Fibroblast of lung (primary cell): ENCODE measurements at regions not wholly inside any gene's neighbourhood (a gene's known extent, or its start where the extent isn't known, plus 50 kb on each side); places are given as distances from the start of the nearest gene placed in this dataset.

Experiments
- DNase-seq, 2 donors: peaks; one replicate each; pipeline versions ENCODE4 v3.0.0 to v3.0.0-alpha.2; 2010; ENCODE audit warnings: low read depth in 2 of 2
- H2AFZ ChIP-seq: 2 replicates; pipeline ENCODE4 v1.5.1; 2012; ENCODE audit warnings: low read length, control low read depth, inconsistent platforms
- H3K27ac ChIP-seq: 2 replicates; pipeline ENCODE4 v1.5.1; 2011; ENCODE audit warnings: low read length, control low read depth; ENCODE audit not compliant: insufficient read depth
- H3K27me3 ChIP-seq: 2 replicates; pipeline ENCODE4 v1.5.1; 2011; ENCODE audit warnings: mild to moderate bottlenecking, low read length; ENCODE audit not compliant: control insufficient read depth, insufficient read depth
- H3K36me3 ChIP-seq: 2 replicates; pipeline ENCODE4 v1.5.1; 2011; ENCODE audit warnings: low read length; ENCODE audit not compliant: control insufficient read depth, insufficient read depth
- H3K4me1 ChIP-seq: 2 replicates; pipeline ENCODE4 v1.5.1; 2011; ENCODE audit warnings: low read length; ENCODE audit not compliant: control insufficient read depth, insufficient read depth; ENCODE audit errors: extremely low read depth
- H3K4me2 ChIP-seq: 2 replicates; pipeline ENCODE4 v1.5.1; 2011; ENCODE audit warnings: low read length, control low read depth; ENCODE audit not compliant: insufficient read depth; ENCODE audit errors: extremely low read depth
- H3K4me3 ChIP-seq, 4 experiments: fragments of 200-600 bp in 1 of 4; sonication (generic) in 1 of 4; replicated peaks in 1 of 4; 2 replicates each; pipeline ENCODE4 v1.5.1; 2011 to 2016; ENCODE audit warnings: low read length in 4 of 4, low read depth in 3 of 4, mild to moderate bottlenecking in 3 of 4, control low read depth in 2 of 4, inconsistent platforms in 1 of 4, mixed read lengths in 1 of 4; ENCODE audit not compliant: insufficient read depth in 1 of 4; ENCODE audit errors: control extremely low read depth in 1 of 4
- H3K79me2 ChIP-seq: 2 replicates; pipeline ENCODE4 v1.5.1; 2012; ENCODE audit warnings: mild to moderate bottlenecking, low read length, inconsistent platforms; ENCODE audit not compliant: control insufficient read depth, insufficient read depth
- H3K9ac ChIP-seq: 2 replicates; pipeline ENCODE4 v1.5.1; 2011; ENCODE audit warnings: mild to moderate bottlenecking, low read length, control low read depth; ENCODE audit not compliant: insufficient read depth
- H3K9me3 ChIP-seq: 2 replicates; pipeline ENCODE4 v1.5.1; 2012; ENCODE audit warnings: low read depth, low read length; ENCODE audit not compliant: control insufficient read depth, insufficient read depth
- H4K20me1 ChIP-seq: 2 replicates; pipeline ENCODE4 v1.5.1; 2011; ENCODE audit warnings: low read length; ENCODE audit not compliant: control insufficient read depth, insufficient read depth; ENCODE audit errors: extremely low read depth
- CTCF ChIP-seq, 2 donors: IDR thresholded peaks in 1 of 2; conservative IDR thresholded peaks in 1 of 2; 1 replicate in 1 of 2; 2 replicates in 1 of 2; pipeline ENCODE4 v1.5.1; 2011 to 2012; ENCODE audit warnings: low read length in 2 of 2, control low read depth in 1 of 2, inconsistent platforms in 1 of 2, low read depth in 1 of 2, mild to moderate bottlenecking in 1 of 2
- EZH2 ChIP-seq: IDR thresholded peaks from 2 replicates; pipeline ENCODE4 v1.5.1; 2012; ENCODE audit warnings: low read length, control low read depth, mild to moderate bottlenecking; ENCODE audit errors: missing control alignments

- H2AFZ ChIP-seq, result no peak overlapping the region
- H3K9ac ChIP-seq, result no peak overlapping the region
- no peaks in the 10 kb centered on the region for H3K9me3 ChIP-seq
- H3K79me2 ChIP-seq, result no peaks in the 10 kb centered on the region
- peak in 1 of 2 donors; percentile 23 for DNase-seq
- H3K4me3 ChIP-seq, result no peak overlapping the region
- TF ChIP-seq EZH2, result no peak
- no peak for TF ChIP-seq CTCF (conservative IDR thresholded peaks at IDR 0.05 in 1 of 2, IDR thresholded peaks at IDR 0.05 in 1 of 2; ENCODE audit: low read depth in 1 of 2, low read length in 2 of 2)
- H3K4me2 ChIP-seq, result no peak overlapping the region
- no peaks in the 10 kb centered on the region for H4K20me1 ChIP-seq
- H3K4me1 ChIP-seq, result no peaks in the 10 kb centered on the region
- no peaks in the 10 kb centered on the region for H3K27me3 ChIP-seq
- H3K27ac ChIP-seq, result no peak overlapping the region
- H3K36me3 ChIP-seq, result no peaks in the 10 kb centered on the region
These were observed 145.6 kb upstream of the TNR start for GRCh38 chr1:175888996-175889395.

- Histone ChIP-seq H3K4me3 (no peak overlapping the region), H2AFZ (no peak overlapping the region), H3K27ac (no peak overlapping the region), H3K9ac (no peak overlapping the region), H4K20me1 (no peaks in the 10 kb centered on the region), H3K36me3 (no peaks in the 10 kb centered on the region), H3K4me2 (no peak overlapping the region), H3K9me3 (no peaks in the 10 kb centered on the region), H3K79me2 (no peaks in the 10 kb centered on the region), H3K4me1 (no peaks in the 10 kb centered on the region), H3K27me3 (no peaks in the 10 kb centered on the region)
- no peak for TF ChIP-seq EZH2
- TF ChIP-seq CTCF (conservative IDR thresholded peaks at IDR 0.05 in 1 of 2, IDR thresholded peaks at IDR 0.05 in 1 of 2; ENCODE audit: low read depth in 1 of 2, low read length in 2 of 2), result peak; percentile 52 to 90
- DNase-seq, result peak; percentile 17 to 45
These were observed 144.6 kb upstream of the TNR start for GRCh38 chr1:175887981-175888428.

GRCh38 chr1:175887521-175887920, 144.1 kb upstream of the TNR start:
- H3K9me3 ChIP-seq, result no peaks in the 10 kb centered on the region
- no peak overlapping the region for H2AFZ ChIP-seq
- no peaks in the 10 kb centered on the region for H3K36me3 ChIP-seq

More at GRCh38 chr1:175887521-175887920, 144.1 kb upstream of the TNR start:
- no peaks in the 10 kb centered on the region for H4K20me1 ChIP-seq
- H3K9ac ChIP-seq, result no peak overlapping the region
- no peak for DNase-seq
- TF ChIP-seq CTCF (conservative IDR thresholded peaks at IDR 0.05 in 1 of 2, IDR thresholded peaks at IDR 0.05 in 1 of 2; ENCODE audit: low read depth in 1 of 2, low read length in 2 of 2) (no peak), EZH2 (no peak)
- no peaks in the 10 kb centered on the region for H3K27me3 ChIP-seq
- no peaks in the 10 kb centered on the region for H3K4me1 ChIP-seq
- H3K4me2 ChIP-seq, result no peak overlapping the region
- no peaks in the 10 kb centered on the region for H3K79me2 ChIP-seq
- no peak overlapping the region for H3K27ac ChIP-seq
- no peak overlapping the region for H3K4me3 ChIP-seq
